ENCODE measurements at regions not wholly inside any gene's neighbourhood (a gene's known extent, or its start where the extent isn't known, plus 50 kb on each side); places are given as distances from the start of the nearest gene placed in this dataset.
"Not testable (repeated sequence)": the region's sequence is repeated elsewhere in the genome, so short reads cannot be mapped to it uniquely, and the experiment has no call there.

GRCh38 chr7:155236386-155236785, 61.3 kb upstream of the INSIG1 start:
- Mint-ChIP-seq H3K4me1 (ENCODE audit: low read depth, unreplicated experiment) (peaks cover 34% of the 10 kb centered on the region), H3K27me3 (ENCODE audit: insufficient read depth, unreplicated experiment) (no peaks in the 10 kb centered on the region), H3K9me3 (ENCODE audit: unreplicated experiment) (peaks cover 13% of the 10 kb centered on the region), H3K4me3 (ENCODE audit: unreplicated experiment) (no peak overlapping the region), H3K36me3 (ENCODE audit: insufficient read depth, unreplicated experiment) (peaks cover 30% of the 10 kb centered on the region), H3K27ac (ENCODE audit: unreplicated experiment) (peak overlapping the region; percentile 42)
- Histone ChIP-seq H3K4me1 (peaks cover 62% of the 10 kb centered on the region), H3K4me3 (ENCODE audit: low read depth, low read length) (no peak overlapping the region), H3K36me3 (ENCODE audit: control insufficient read depth, insufficient read depth, low read length) (no peaks in the 10 kb centered on the region; the same call in 1 of the 2 replicates), H3K9me3 (peaks cover 14% of the 10 kb centered on the region; the same call in 1 of the 2 replicates), H3K27me3 (replicated peaks; ENCODE audit: control insufficient read depth, insufficient read depth, low read length) (no peaks in the 10 kb centered on the region)
- intact Hi-C loops (cut with micrococcal nuclease; ENCODE audit: unreplicated experiment), result no loop called here
- DNase-seq, result no peak
- TF ChIP-seq, protein P1, sequence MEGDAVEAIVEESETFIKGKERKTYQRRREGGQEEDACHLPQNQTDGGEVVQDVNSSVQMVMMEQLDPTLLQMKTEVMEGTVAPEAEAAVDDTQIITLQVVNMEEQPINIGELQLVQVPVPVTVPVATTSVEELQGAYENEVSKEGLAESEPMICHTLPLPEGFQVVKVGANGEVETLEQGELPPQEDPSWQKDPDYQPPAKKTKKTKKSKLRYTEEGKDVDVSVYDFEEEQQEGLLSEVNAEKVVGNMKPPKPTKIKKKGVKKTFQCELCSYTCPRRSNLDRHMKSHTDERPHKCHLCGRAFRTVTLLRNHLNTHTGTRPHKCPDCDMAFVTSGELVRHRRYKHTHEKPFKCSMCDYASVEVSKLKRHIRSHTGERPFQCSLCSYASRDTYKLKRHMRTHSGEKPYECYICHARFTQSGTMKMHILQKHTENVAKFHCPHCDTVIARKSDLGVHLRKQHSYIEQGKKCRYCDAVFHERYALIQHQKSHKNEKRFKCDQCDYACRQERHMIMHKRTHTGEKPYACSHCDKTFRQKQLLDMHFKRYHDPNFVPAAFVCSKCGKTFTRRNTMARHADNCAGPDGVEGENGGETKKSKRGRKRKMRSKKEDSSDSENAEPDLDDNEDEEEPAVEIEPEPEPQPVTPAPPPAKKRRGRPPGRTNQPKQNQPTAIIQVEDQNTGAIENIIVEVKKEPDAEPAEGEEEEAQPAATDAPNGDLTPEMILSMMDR (IDR thresholded peaks at IDR 0.05; ENCODE audit: insufficient read depth in 1 of 2, low read depth in 1 of 2, low read length in 1 of 2, severe bottlenecking in 1 of 2, unreplicated experiment in 1 of 2), result no peak
- ChIA-PET CTCF (no interaction called here), POLR2A (no interaction called here)
- BruUV-seq (replicated peaks), result no TSS peak

DNA sequence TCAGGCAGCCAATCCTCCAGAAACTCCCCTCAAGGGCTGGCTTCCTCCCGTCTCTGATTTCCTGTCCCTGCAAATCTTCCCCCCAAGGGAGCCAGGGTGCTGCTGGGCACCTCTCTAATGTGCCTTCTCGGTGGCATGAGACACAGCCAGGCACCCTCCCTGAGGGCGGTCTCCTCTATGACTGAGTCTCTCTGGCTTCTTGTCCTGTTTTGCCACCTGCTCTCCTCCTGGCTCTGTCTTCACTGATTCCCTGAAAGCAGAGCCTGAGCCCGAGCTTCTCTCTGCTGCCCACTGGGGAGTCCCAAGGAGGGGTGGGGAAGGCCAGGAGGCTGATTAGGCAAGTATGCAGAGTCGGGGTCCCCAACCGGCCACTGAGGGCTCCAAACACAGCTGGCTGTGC, 60.4 kb upstream of the INSIG1 start:
- Histone ChIP-seq H3K4me1 (peaks cover 60% of the 10 kb centered on the region), H3K36me3 (ENCODE audit: control insufficient read depth, insufficient read depth, low read length) (no peaks in the 10 kb centered on the region; the same call in 1 of the 2 replicates), H3K4me3 (ENCODE audit: low read depth, low read length) (no peak overlapping the region), H3K27me3 (replicated peaks; ENCODE audit: control insufficient read depth, insufficient read depth, low read length) (no peaks in the 10 kb centered on the region), H3K9me3 (peaks cover 14% of the 10 kb centered on the region; the same call in 1 of the 2 replicates)
- TF ChIP-seq, protein P1 (IDR thresholded peaks at IDR 0.05; ENCODE audit: insufficient read depth in 1 of 2, low read depth in 1 of 2, low read length in 1 of 2, severe bottlenecking in 1 of 2, unreplicated experiment in 1 of 2), result no peak
- no peak overlapping the region for H3K4me3 Mint-ChIP-seq (ENCODE audit: unreplicated experiment)
- no peaks in the 10 kb centered on the region for H3K27me3 Mint-ChIP-seq (ENCODE audit: insufficient read depth, unreplicated experiment)
- H3K36me3 Mint-ChIP-seq (ENCODE audit: insufficient read depth, unreplicated experiment), result peaks cover 30% of the 10 kb centered on the region
- intact Hi-C loops (cut with micrococcal nuclease; ENCODE audit: unreplicated experiment), result no loop called here
- peaks cover 13% of the 10 kb centered on the region for H3K9me3 Mint-ChIP-seq (ENCODE audit: unreplicated experiment)
- BruUV-seq (replicated peaks), result no TSS peak
- H3K4me1 Mint-ChIP-seq (ENCODE audit: low read depth, unreplicated experiment), result peaks cover 34% of the 10 kb centered on the region
- DNase-seq, result no peak
- ChIA-PET CTCF (interaction anchor here (0.5 kb wide), 1 partner anchor 60 kb away, joined by 4 read pairs; the partner anchor contains the start of gene INSIG1), POLR2A (no interaction called here)
- peak overlapping the region; percentile 42 for H3K27ac Mint-ChIP-seq (ENCODE audit: unreplicated experiment)

DNA sequence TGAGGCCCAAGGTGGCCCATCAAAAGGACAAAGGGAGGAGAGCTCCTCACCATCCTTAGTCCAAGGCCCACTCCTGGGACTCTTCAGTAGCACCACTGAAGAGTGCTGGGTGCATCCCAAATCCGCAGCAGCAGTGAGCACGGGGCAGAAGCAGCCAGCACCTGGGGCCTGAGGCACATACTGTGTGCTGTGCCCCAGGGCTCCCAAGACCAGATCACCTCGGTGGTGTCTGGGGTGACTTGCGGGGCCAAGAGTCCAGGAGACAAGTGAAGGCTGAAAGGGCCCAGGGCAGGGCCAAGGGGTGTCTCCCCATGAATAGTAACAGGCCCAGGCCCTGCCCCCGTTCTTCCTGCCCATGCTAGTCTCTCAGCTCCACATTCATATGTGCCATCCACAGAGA, 59.9 kb upstream of the INSIG1 start:
- TF ChIP-seq, protein P1 (IDR thresholded peaks at IDR 0.05; ENCODE audit: insufficient read depth in 1 of 2, low read depth in 1 of 2, low read length in 1 of 2, severe bottlenecking in 1 of 2, unreplicated experiment in 1 of 2), result no peak
- no peaks in the 10 kb centered on the region; the same call in 1 of the 2 replicates for H3K36me3 ChIP-seq (ENCODE audit: control insufficient read depth, insufficient read depth, low read length)
- DNase-seq, result no peak
- Mint-ChIP-seq H3K4me3 (ENCODE audit: unreplicated experiment) (no peak overlapping the region), H3K36me3 (ENCODE audit: insufficient read depth, unreplicated experiment) (peaks cover 30% of the 10 kb centered on the region), H3K9me3 (ENCODE audit: unreplicated experiment) (peaks cover 13% of the 10 kb centered on the region), H3K27ac (ENCODE audit: unreplicated experiment) (no peak overlapping the region), H3K27me3 (ENCODE audit: insufficient read depth, unreplicated experiment) (no peaks in the 10 kb centered on the region), H3K4me1 (ENCODE audit: low read depth, unreplicated experiment) (peaks cover 33% of the 10 kb centered on the region)
- ChIA-PET POLR2A (no interaction called here), CTCF (no interaction called here)
- no peak overlapping the region for H3K4me3 ChIP-seq (ENCODE audit: low read depth, low read length)
- H3K9me3 ChIP-seq, result peaks cover 14% of the 10 kb centered on the region; the same call in 1 of the 2 replicates
- intact Hi-C loops (cut with micrococcal nuclease; ENCODE audit: unreplicated experiment), result no loop called here
- H3K27me3 ChIP-seq (replicated peaks; ENCODE audit: control insufficient read depth, insufficient read depth, low read length), result no peaks in the 10 kb centered on the region
- H3K4me1 ChIP-seq, result peaks cover 58% of the 10 kb centered on the region
- no TSS peak for BruUV-seq (replicated peaks)

GRCh38 chr7:155239431-155240087, 58.1 kb upstream of the INSIG1 start:
- ChIA-PET POLR2A (interaction anchor here (0.8 kb wide), 1 partner anchor 58 kb away, joined by 3 read pairs; no protein-coding TSS in a partner anchor), CTCF (interaction anchor here (1.2 kb wide), 1 partner anchor 15 kb away, joined by 3 read pairs; no protein-coding TSS in a partner anchor)
- H3K27me3 ChIP-seq (replicated peaks; ENCODE audit: control insufficient read depth, insufficient read depth, low read length); H3K27me3 Mint-ChIP-seq (ENCODE audit: insufficient read depth, unreplicated experiment); H3K36me3 ChIP-seq (ENCODE audit: control insufficient read depth, insufficient read depth, low read length); H3K4me3 ChIP-seq (ENCODE audit: low read depth, low read length); BruUV-seq (replicated peaks); intact Hi-C loops (cut with micrococcal nuclease; ENCODE audit: unreplicated experiment): not testable (repeated sequence)
- Mint-ChIP-seq H3K27ac (ENCODE audit: unreplicated experiment) (peak overlapping the region; percentile 63), H3K4me3 (ENCODE audit: unreplicated experiment) (peak overlapping the region; percentile 13), H3K36me3 (ENCODE audit: insufficient read depth, unreplicated experiment) (peaks cover 29% of the 10 kb centered on the region), H3K4me1 (ENCODE audit: low read depth, unreplicated experiment) (peaks cover 19% of the 10 kb centered on the region), H3K9me3 (ENCODE audit: unreplicated experiment) (peaks cover 13% of the 10 kb centered on the region)
- H3K4me1 ChIP-seq, result peaks cover 40% of the 10 kb centered on the region
- H3K9me3 ChIP-seq, result peaks cover 24% of the 10 kb centered on the region
- peak in 1 of 2 experiments; percentile 70 for DNase-seq
